ENCODE measurements at regions not wholly inside any gene's neighbourhood (a gene's known extent, or its start where the extent isn't known, plus 50 kb on each side); places are given as distances from the start of the nearest gene placed in this dataset.

- Mint-ChIP-seq H3K36me3 (no peaks in the 10 kb centered on the region), H3K27ac (no peak overlapping the region), H3K9me3 (peaks cover 14% of the 10 kb centered on the region), H3K4me3 (no peak overlapping the region), H3K4me1 (peaks cover 3% of the 10 kb centered on the region), H3K27me3 (ENCODE audit: low read depth) (no peaks in the 10 kb centered on the region)
- TF ChIP-seq, protein P1, sequence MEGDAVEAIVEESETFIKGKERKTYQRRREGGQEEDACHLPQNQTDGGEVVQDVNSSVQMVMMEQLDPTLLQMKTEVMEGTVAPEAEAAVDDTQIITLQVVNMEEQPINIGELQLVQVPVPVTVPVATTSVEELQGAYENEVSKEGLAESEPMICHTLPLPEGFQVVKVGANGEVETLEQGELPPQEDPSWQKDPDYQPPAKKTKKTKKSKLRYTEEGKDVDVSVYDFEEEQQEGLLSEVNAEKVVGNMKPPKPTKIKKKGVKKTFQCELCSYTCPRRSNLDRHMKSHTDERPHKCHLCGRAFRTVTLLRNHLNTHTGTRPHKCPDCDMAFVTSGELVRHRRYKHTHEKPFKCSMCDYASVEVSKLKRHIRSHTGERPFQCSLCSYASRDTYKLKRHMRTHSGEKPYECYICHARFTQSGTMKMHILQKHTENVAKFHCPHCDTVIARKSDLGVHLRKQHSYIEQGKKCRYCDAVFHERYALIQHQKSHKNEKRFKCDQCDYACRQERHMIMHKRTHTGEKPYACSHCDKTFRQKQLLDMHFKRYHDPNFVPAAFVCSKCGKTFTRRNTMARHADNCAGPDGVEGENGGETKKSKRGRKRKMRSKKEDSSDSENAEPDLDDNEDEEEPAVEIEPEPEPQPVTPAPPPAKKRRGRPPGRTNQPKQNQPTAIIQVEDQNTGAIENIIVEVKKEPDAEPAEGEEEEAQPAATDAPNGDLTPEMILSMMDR (IDR thresholded peaks at IDR 0.05; ENCODE audit: unreplicated experiment) = no peak
- no peak for DNase-seq (ENCODE audit: low spot score in 2 of 2, unreplicated experiment in 2 of 2)
Observed at GRCh38 chr9:1362845-1363244, 312.7 kb downstream of the DMRT2 start.

DNA sequence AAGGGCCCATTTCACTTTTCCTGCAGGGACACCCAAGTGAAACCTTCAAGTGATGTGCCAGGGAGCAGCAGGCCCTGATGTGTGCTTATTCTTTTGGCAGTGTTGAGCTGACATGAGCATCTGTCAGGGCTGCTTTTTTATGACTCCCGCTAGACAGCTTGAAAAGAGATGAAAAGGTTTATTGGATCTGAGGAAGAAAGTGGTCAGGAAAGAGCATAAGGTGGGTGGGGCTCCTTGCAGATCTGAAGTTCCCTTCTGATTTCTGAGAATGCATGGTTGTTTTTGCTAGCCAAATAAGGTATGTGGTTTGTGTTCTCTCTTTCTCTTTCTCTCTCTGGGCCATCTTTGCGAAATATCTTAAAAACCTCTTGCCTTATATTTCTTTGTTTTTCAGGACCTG, 316.1 kb downstream of the DMRT2 start:
- no peaks in the 10 kb centered on the region for H3K27me3 Mint-ChIP-seq (ENCODE audit: low read depth)

DNA sequence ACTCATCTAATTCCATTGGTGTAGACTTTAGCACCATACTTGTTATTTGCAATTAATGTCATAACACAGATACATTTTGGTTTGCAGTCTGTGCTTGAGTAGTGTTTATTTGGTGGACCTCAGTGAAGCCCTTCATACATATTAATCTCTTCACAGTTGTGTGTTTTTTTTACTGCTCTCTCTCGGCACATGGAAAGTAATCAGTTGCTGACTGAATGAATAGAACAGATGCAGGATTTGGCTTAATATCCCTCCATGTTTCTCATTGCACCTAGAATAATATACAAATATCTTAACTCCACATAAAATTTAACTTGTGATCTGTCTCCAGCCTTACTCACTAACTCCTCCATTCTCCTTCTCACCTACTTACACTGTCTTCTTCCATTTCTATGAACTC, 319.1 kb downstream of the DMRT2 start:
- DNase-seq (ENCODE audit: low spot score in 2 of 2, unreplicated experiment in 2 of 2) = no peak
- Mint-ChIP-seq H3K27me3 (ENCODE audit: low read depth) (no peaks in the 10 kb centered on the region), H3K9me3 (peaks cover 3% of the 10 kb centered on the region), H3K27ac (no peak overlapping the region), H3K36me3 (no peaks in the 10 kb centered on the region), H3K4me3 (no peak overlapping the region), H3K4me1 (no peaks in the 10 kb centered on the region)
- TF ChIP-seq, protein P1 (IDR thresholded peaks at IDR 0.05; ENCODE audit: unreplicated experiment) = no peak

More for the DNA sequence above, 316.1 kb downstream of the DMRT2 start:
- DNase-seq (ENCODE audit: low spot score in 2 of 2, unreplicated experiment in 2 of 2) = no peak
- TF ChIP-seq, protein P1 (IDR thresholded peaks at IDR 0.05; ENCODE audit: unreplicated experiment) = no peak
- Mint-ChIP-seq H3K9me3 (peaks cover 14% of the 10 kb centered on the region), H3K36me3 (no peaks in the 10 kb centered on the region), H3K4me1 (no peaks in the 10 kb centered on the region), H3K4me3 (no peak overlapping the region), H3K27ac (no peak overlapping the region)

- no peak overlapping the region for H3K27ac Mint-ChIP-seq
Observed at GRCh38 chr9:1373445-1373844, 323.3 kb downstream of the DMRT2 start.

DNA sequence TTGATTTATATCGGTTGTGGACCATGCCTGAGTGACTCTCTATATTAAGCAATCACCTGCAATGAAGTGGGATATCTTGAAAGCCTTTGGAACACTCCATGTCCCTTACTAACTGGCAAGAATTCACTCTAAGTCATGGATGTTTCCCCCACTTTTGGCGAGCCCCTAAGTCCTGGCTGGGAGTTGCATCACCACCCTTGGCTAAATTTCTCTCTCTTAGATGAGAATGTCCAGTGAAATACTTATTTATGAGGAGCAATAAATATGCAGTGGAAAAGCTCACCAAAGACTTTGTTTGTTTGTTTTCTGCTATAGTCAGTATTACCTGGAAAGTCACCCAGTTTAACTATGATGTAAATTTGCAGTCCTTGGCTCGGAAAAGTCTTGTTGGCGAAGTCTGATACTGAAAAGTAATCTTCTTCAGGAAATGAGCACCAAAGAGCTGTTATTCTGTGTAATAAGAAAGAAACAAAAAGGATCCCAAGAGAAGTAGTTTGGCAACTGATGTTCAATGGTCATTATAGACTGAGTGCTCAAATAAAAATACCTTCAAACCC, 333.8 kb downstream of the DMRT2 start:
- Mint-ChIP-seq H3K27ac (no peak overlapping the region), H3K4me3 (no peak overlapping the region), H3K4me1 (no peaks in the 10 kb centered on the region), H3K27me3 (ENCODE audit: low read depth) (peaks cover 4% of the 10 kb centered on the region), H3K9me3 (peaks cover 16% of the 10 kb centered on the region), H3K36me3 (no peaks in the 10 kb centered on the region)
- no peak for DNase-seq (ENCODE audit: low spot score in 2 of 2, unreplicated experiment in 2 of 2)
- TF ChIP-seq, protein P1 (IDR thresholded peaks at IDR 0.05; ENCODE audit: unreplicated experiment) = no peak

More at GRCh38 chr9:1373445-1373844, 323.3 kb downstream of the DMRT2 start:
- TF ChIP-seq, protein P1 (IDR thresholded peaks at IDR 0.05; ENCODE audit: unreplicated experiment) = no peak
- no peaks in the 10 kb centered on the region for H3K4me1 Mint-ChIP-seq
- no peak overlapping the region for H3K4me3 Mint-ChIP-seq
- H3K36me3 Mint-ChIP-seq = no peaks in the 10 kb centered on the region
- H3K9me3 Mint-ChIP-seq = no peaks in the 10 kb centered on the region
- no peak for DNase-seq (ENCODE audit: low spot score in 2 of 2, unreplicated experiment in 2 of 2)
- no peaks in the 10 kb centered on the region for H3K27me3 Mint-ChIP-seq (ENCODE audit: low read depth)

- Mint-ChIP-seq H3K27me3 (ENCODE audit: low read depth) (peaks cover 4% of the 10 kb centered on the region), H3K36me3 (no peaks in the 10 kb centered on the region), H3K4me3 (no peak overlapping the region), H3K27ac (no peak overlapping the region), H3K4me1 (no peaks in the 10 kb centered on the region), H3K9me3 (peaks cover 15% of the 10 kb centered on the region)
- no peak for DNase-seq (ENCODE audit: low spot score in 2 of 2, unreplicated experiment in 2 of 2)
- TF ChIP-seq, protein P1 (IDR thresholded peaks at IDR 0.05; ENCODE audit: unreplicated experiment) = no peak
Observed at GRCh38 chr9:1384816-1385215, 334.7 kb downstream of the DMRT2 start.

Measured in mesothelial cell of epicardium (in vitro differentiated cells).